GM19035 (cell line): ENCODE measurements at regions not wholly inside any gene's neighbourhood (a gene's known extent, or its start where the extent isn't known, plus 50 kb on each side); places are given as distances from the start of the nearest gene placed in this dataset.
"Not testable (repeated sequence)": the region's sequence is repeated elsewhere in the genome, so short reads cannot be mapped to it uniquely, and the experiment has no call there.

Source experiments
- ATAC-seq: cut with Tn5 transposase; IDR thresholded peaks from one replicate; pipeline ENCODE4 v1.9.1; 2021; ENCODE audit not compliant: unreplicated experiment

GRCh38 chr15:38852188-38852587 lies 287.6 kb upstream of the RASGRP1 start:
- ATAC-seq: not testable (repeated sequence)

GRCh38 chr15:38853608-38854007 lies 289.0 kb upstream of the RASGRP1 start:
- no peak for ATAC-seq

- ATAC-seq: no peak
Observed at GRCh38 chr15:38854506-38854905, 289.9 kb upstream of the RASGRP1 start.

- no peak for ATAC-seq
Observed at GRCh38 chr15:38857814-38858213, 293.2 kb upstream of the RASGRP1 start.

GRCh38 chr15:38859574-38859973 lies 295.0 kb upstream of the RASGRP1 start:
- ATAC-seq: no peak

GRCh38 chr15:38860253-38860652 lies 295.6 kb upstream of the RASGRP1 start:
- no peak for ATAC-seq

GRCh38 chr15:38860674-38861073 lies 296.1 kb upstream of the RASGRP1 start:
- ATAC-seq: no peak

GRCh38 chr15:38861108-38861507 lies 296.5 kb upstream of the RASGRP1 start:
- ATAC-seq: no peak

GRCh38 chr15:38862099-38862498 lies 297.5 kb upstream of the RASGRP1 start:
- ATAC-seq: no peak

- ATAC-seq: no peak
Observed at GRCh38 chr15:38863381-38863780, 298.8 kb upstream of the RASGRP1 start.

- no peak for ATAC-seq
Observed at GRCh38 chr15:38864122-38864521, 299.5 kb upstream of the RASGRP1 start.

GRCh38 chr15:38864827-38865581 lies 300.4 kb upstream of the RASGRP1 start:
- no peak for ATAC-seq

GRCh38 chr15:38867556-38867955 lies 302.9 kb upstream of the RASGRP1 start:
- ATAC-seq: no peak

GRCh38 chr15:38868326-38869114 lies 303.9 kb upstream of the RASGRP1 start:
- no peak for ATAC-seq

GRCh38 chr15:38871638-38872037 lies 307.0 kb upstream of the RASGRP1 start:
- ATAC-seq: no peak

- ATAC-seq: no peak
Observed at GRCh38 chr15:38872732-38873131, 308.1 kb upstream of the RASGRP1 start.

GRCh38 chr15:38873158-38873557 lies 308.5 kb upstream of the RASGRP1 start:
- no peak for ATAC-seq

- no peak for ATAC-seq
Observed at GRCh38 chr15:38874464-38874863, 309.9 kb upstream of the RASGRP1 start.

- no peak for ATAC-seq
Observed at GRCh38 chr15:38876211-38876610, 311.6 kb upstream of the RASGRP1 start.

GRCh38 chr15:38876621-38877020 lies 312.0 kb upstream of the RASGRP1 start:
- ATAC-seq: no peak

- ATAC-seq: no peak
Observed at GRCh38 chr15:38877471-38877870, 312.9 kb upstream of the RASGRP1 start.

- ATAC-seq: no peak
Observed at GRCh38 chr15:38878026-38878425, 313.4 kb upstream of the RASGRP1 start.
